IMR-90 (cell line): ENCODE measurements at regions not wholly inside any gene's neighbourhood (a gene's known extent, or its start where the extent isn't known, plus 50 kb on each side); places are given as distances from the start of the nearest gene placed in this dataset.

Experiments used
- ATAC-seq: fragments of 200-7000 bp; cut with Tn5 transposase; 2 replicates; pipeline ENCODE4 v1.9.1; 2020; ENCODE audit warnings: low read depth, mild to moderate bottlenecking, moderate library complexity
- BruUV-seq: library from RNA; stranded (reverse); fragments of 400-500 nt; replicated peaks from 2 replicates; lab custom pipeline; 2021; lab: Mats Ljungman, UMichigan
- CTCF ChIA-PET: fragments of 300-600 bp; formaldehyde crosslinking; extraction: SDS; loops from one replicate; lab custom pipeline; 2021; ENCODE audit warnings: antibody characterized with exemption; lab: Yijun Ruan, JAX
- POLR2A ChIA-PET: fragments of 300-600 bp; sonication (Branson Sonifier 250); formaldehyde crosslinking; loops from one replicate; lab custom pipeline; 2022; ENCODE audit warnings: antibody characterized with exemption; ENCODE audit not compliant: unreplicated experiment; lab: Charles Lee
- DNase-seq: peaks from one replicate; pipeline ENCODE4 v3.0.0; 2013
- H2AFZ ChIP-seq: replicated peaks from 2 replicates; pipeline ENCODE3; 2013; ENCODE audit warnings: low read length, mild to moderate bottlenecking; ENCODE audit not compliant: poor library complexity
- H2AK5ac ChIP-seq: 2 replicates; pipeline ENCODE4 v1.6.1; 2013; ENCODE audit warnings: low read depth, low read length, inconsistent platforms
- H2AK9ac ChIP-seq: replicated peaks from 2 replicates; pipeline ENCODE3; 2013; ENCODE audit warnings: mild to moderate bottlenecking, low read depth, low read length, moderate library complexity; ENCODE audit not compliant: poor library complexity
- H2BK120ac ChIP-seq: 2 replicates; pipeline ENCODE4 v1.6.1; 2013; ENCODE audit warnings: low read depth, low read length, inconsistent platforms
- H2BK15ac ChIP-seq: 3 replicates; pipeline ENCODE4 v1.6.1; 2013; ENCODE audit warnings: low read depth, low read length, inconsistent platforms
- H2BK20ac ChIP-seq: 2 replicates; pipeline ENCODE4 v1.6.1; 2013; ENCODE audit warnings: low read depth, mild to moderate bottlenecking, inconsistent platforms, low read length, moderate library complexity
- H2BK5ac ChIP-seq: 2 replicates; pipeline ENCODE4 v1.6.1; 2013; ENCODE audit warnings: mild to moderate bottlenecking, low read depth, low read length, inconsistent platforms; ENCODE audit not compliant: poor library complexity, severe bottlenecking
- H3K14ac ChIP-seq: replicated peaks from 2 replicates; pipeline ENCODE4 v1.6.1; 2013; ENCODE audit warnings: low read depth, low read length, inconsistent platforms
- H3K18ac ChIP-seq: 2 replicates; pipeline ENCODE4 v1.6.1; 2013; ENCODE audit warnings: low read depth, low read length, control low read depth
- H3K23ac ChIP-seq: 2 replicates; pipeline ENCODE4 v1.6.1; 2013; ENCODE audit warnings: low read depth, low read length, inconsistent platforms
- H3K27ac ChIP-seq: 2 replicates; pipeline ENCODE4 v1.5.1; 2013; ENCODE audit warnings: mild to moderate bottlenecking, control low read depth, low read length; ENCODE audit not compliant: insufficient read depth
- H3K27me3 ChIP-seq: 2 replicates; pipeline ENCODE4 v1.6.1; 2013; ENCODE audit warnings: low read length; ENCODE audit not compliant: control insufficient read depth, insufficient read depth
- H3K36me3 ChIP-seq: 2 replicates; pipeline ENCODE4 v1.6.1; 2013; ENCODE audit warnings: low read length, mixed read lengths; ENCODE audit not compliant: control insufficient read depth, insufficient read depth
- H3K4ac ChIP-seq: 2 replicates; pipeline ENCODE4 v1.6.1; 2013; ENCODE audit warnings: low read depth, low read length, inconsistent platforms
- H3K4me1 ChIP-seq: 2 replicates; pipeline ENCODE4 v1.6.1; 2013; ENCODE audit warnings: low read length, mixed read lengths; ENCODE audit not compliant: control insufficient read depth, insufficient read depth
- H3K4me2 ChIP-seq: 2 replicates; pipeline ENCODE4 v1.6.1; 2013; ENCODE audit warnings: low read depth, mild to moderate bottlenecking, control low read depth, low read length, moderate library complexity
- H3K4me3 ChIP-seq: 2 replicates; pipeline ENCODE4 v1.5.1; 2013; ENCODE audit warnings: low read depth, mild to moderate bottlenecking, control low read depth, low read length, moderate library complexity; ENCODE audit not compliant: insufficient read depth
- H3K56ac ChIP-seq: 2 replicates; pipeline ENCODE4 v1.6.1; 2013; ENCODE audit warnings: low read length, inconsistent platforms; ENCODE audit not compliant: insufficient read depth; ENCODE audit errors: extremely low read depth
- H3K79me1 ChIP-seq, 2 experiments: 2 replicates each; pipeline ENCODE4 v1.6.1; 2013; ENCODE audit warnings: low read length in 2 of 2, inconsistent platforms in 1 of 2, low read depth in 1 of 2
- H3K9ac ChIP-seq: 2 replicates; pipeline ENCODE4 v1.6.1; 2013; ENCODE audit warnings: low read depth, low read length, control low read depth
- H3K9me1 ChIP-seq: 2 replicates; pipeline ENCODE4 v1.6.1; 2013; ENCODE audit warnings: low read length, inconsistent platforms; ENCODE audit not compliant: insufficient read depth
- H3K9me3 ChIP-seq: 2 replicates; pipeline ENCODE4 v1.6.1; 2013; ENCODE audit warnings: low read length; ENCODE audit not compliant: control insufficient read depth, insufficient read depth
- H4K20me1 ChIP-seq: 2 replicates; pipeline ENCODE4 v1.6.1; 2013; ENCODE audit warnings: low read length, inconsistent platforms; ENCODE audit not compliant: insufficient read depth
- H4K5ac ChIP-seq: 2 replicates; pipeline ENCODE4 v1.6.1; 2013; ENCODE audit warnings: mild to moderate bottlenecking, low read depth, low read length, control low read depth
- H4K8ac ChIP-seq, 2 experiments: 2 replicates each; pipeline ENCODE4 v1.6.1; 2013; ENCODE audit warnings: low read depth in 2 of 2, low read length in 2 of 2, control low read depth in 1 of 2, inconsistent platforms in 1 of 2
- H4K91ac ChIP-seq: 2 replicates; pipeline ENCODE4 v1.6.1; 2013; ENCODE audit warnings: low read depth, low read length, inconsistent platforms; ENCODE audit not compliant: insufficient read depth
- BHLHE40 ChIP-seq: fragments of 150-350 bp; IDR thresholded peaks from 2 replicates; pipeline ENCODE4 v1.6.1; 2016; ENCODE audit warnings: mild to moderate bottlenecking, low read depth, low read length
- CEBPB ChIP-seq: IDR thresholded peaks from 2 replicates; pipeline ENCODE4 v1.6.1; 2012; ENCODE audit warnings: low read depth, low read length, improper control_type of control experiment
- CHD1 ChIP-seq: IDR thresholded peaks from 2 replicates; pipeline ENCODE4 v1.6.1; 2012; ENCODE audit warnings: low read depth, low read length, improper control_type of control experiment
- CTCF ChIP-seq: conservative IDR thresholded peaks from 2 replicates; pipeline ENCODE4 v1.5.1; 2012; ENCODE audit warnings: mild to moderate bottlenecking, low read depth, low read length, improper control_type of control experiment
- ELK1 ChIP-seq: fragments of 150-350 bp; IDR thresholded peaks from 2 replicates; pipeline ENCODE4 v1.6.1; 2016; ENCODE audit warnings: low read depth, mild to moderate bottlenecking, low read length, moderate library complexity, borderline replicate concordance
- FOS ChIP-seq: fragments of 150-350 bp; IDR thresholded peaks from 2 replicates; pipeline ENCODE4 v1.6.1; 2016; ENCODE audit warnings: low read depth, low read length
- MAFK ChIP-seq: IDR thresholded peaks from 2 replicates; pipeline ENCODE4 v1.6.1; 2012; ENCODE audit warnings: low read depth, low read length, improper control_type of control experiment
- MXI1 ChIP-seq: IDR thresholded peaks from 2 replicates; pipeline ENCODE4 v1.6.1; 2012; ENCODE audit warnings: low read depth, mild to moderate bottlenecking, low read length, moderate library complexity, borderline replicate concordance
- POLR2A ChIP-seq: IDR thresholded peaks from 2 replicates; pipeline ENCODE4 v1.6.1; 2012; ENCODE audit warnings: mild to moderate bottlenecking, low read depth, low read length
- RAD21 ChIP-seq: IDR thresholded peaks from 2 replicates; pipeline ENCODE4 v1.6.1; 2012; ENCODE audit warnings: low read length, improper control_type of control experiment
- RCOR1 ChIP-seq: IDR thresholded peaks from 2 replicates; pipeline ENCODE4 v1.6.1; 2012; ENCODE audit warnings: mild to moderate bottlenecking, low read length, improper control_type of control experiment; ENCODE audit not compliant: insufficient replicate concordance
- SMC3 ChIP-seq: fragments of 150-350 bp; IDR thresholded peaks from 2 replicates; pipeline ENCODE4 v1.6.1; 2016; ENCODE audit warnings: low read depth, mild to moderate bottlenecking, antibody characterized with exemption, low read length, moderate library complexity
- USF2 ChIP-seq: fragments of 150-350 bp; IDR thresholded peaks from 2 replicates; pipeline ENCODE4 v1.6.1; 2017; ENCODE audit warnings: mild to moderate bottlenecking, antibody characterized with exemption, low read length, low read depth
- WGBS, 2 experiments: methylation state at CpG; one replicate each; pipeline versions ENCODE4 v1.1.5 to v1.1.7; 2013; ENCODE audit warnings: missing lambda C conversion rate in 2 of 2; ENCODE audit not compliant: insufficient read length in 1 of 2; ENCODE audit errors: extremely low coverage in 2 of 2; 5-methylcytosine and 5-hydroxymethylcytosine counted together
- dilution Hi-C: fragments of 300-500 bp; cut with HindIII; formaldehyde crosslinking; loops from one replicate; pipeline ENCODE4 v1.14.3; 2018; ENCODE audit warnings: low sequenced_read_pairs; ENCODE audit not compliant: unreplicated experiment
- in situ Hi-C: fragments of 300-500 bp; cut with MboI; formaldehyde crosslinking; loops from 3 replicates; pipeline ENCODE4 v1.14.3; 2019; ENCODE audit warnings: low sequenced_read_pairs, inconsistent platforms, mixed read lengths
- intact Hi-C: fragments of 100-400 bp; cut with micrococcal nuclease; formaldehyde crosslinking; loops from 2 replicates; pipeline ENCODE4 v1.10.0; 2022

- H3K56ac ChIP-seq: no peak overlapping the region
- no peaks in the 10 kb centered on the region for H4K20me1 ChIP-seq
- no TSS peak for BruUV-seq
Measured at GRCh38 chr1:103348136-103348535, 177.4 kb upstream of the RNPC3 start.

More at GRCh38 chr1:103348136-103348535, 177.4 kb upstream of the RNPC3 start:
- no peak overlapping the region for H3K4me3 ChIP-seq
- H2AK9ac ChIP-seq: no peak overlapping the region
- whole genome bisulfite sequencing, 2 experiments: no CpG with 5 or more reads among the region's 1 CpG
- H3K9ac ChIP-seq: no peak overlapping the region
- dilution Hi-C loops (no loop called here), in situ Hi-C loops (no loop called here), intact Hi-C loops (no loop called here)
- ATAC-seq (no peak), DNase-seq (no peak)
- no peaks in the 10 kb centered on the region for H3K79me1 ChIP-seq
- H2BK120ac ChIP-seq: no peak overlapping the region
- no peak overlapping the region for H2BK20ac ChIP-seq
- H3K14ac ChIP-seq: no peak overlapping the region
- H2AK5ac ChIP-seq: no peak overlapping the region
- POLR2A ChIA-PET: no interaction called here
- no peak overlapping the region for H4K8ac ChIP-seq
- H3K4me2 ChIP-seq: no peak overlapping the region
- H3K36me3 ChIP-seq: no peaks in the 10 kb centered on the region
- CTCF ChIA-PET: no interaction called here
- no peaks in the 10 kb centered on the region for H3K4me1 ChIP-seq
- no peak overlapping the region for H4K5ac ChIP-seq
- TF ChIP-seq POLR2A (no peak), USF2 (no peak), CHD1 (no peak), RAD21 (no peak), RCOR1 (no peak), SMC3 (no peak), BHLHE40 (no peak), CEBPB (no peak), FOS (no peak), CTCF (no peak), MAFK (no peak), MXI1 (no peak), ELK1 (no peak)
- H3K27me3 ChIP-seq: no peaks in the 10 kb centered on the region
- H3K9me3 ChIP-seq: no peaks in the 10 kb centered on the region
- H3K27ac ChIP-seq: no peak overlapping the region
- H3K18ac ChIP-seq: no peak overlapping the region
- H3K9me1 ChIP-seq: no peaks in the 10 kb centered on the region
- H3K4ac ChIP-seq: no peak overlapping the region
- H3K23ac ChIP-seq: no peak overlapping the region
- no peak overlapping the region for H2AFZ ChIP-seq
- H2BK5ac ChIP-seq: no peak overlapping the region
- no peak overlapping the region for H2BK15ac ChIP-seq
- H4K91ac ChIP-seq: no peak overlapping the region
